HEK293T (cell line): ENCODE measurements at regions not wholly inside any gene's neighbourhood (a gene's known extent, or its start where the extent isn't known, plus 50 kb on each side); places are given as distances from the start of the nearest gene placed in this dataset.

ENCODE experiments used
- ARNT ChIP-seq: fragments of 450-650 bp; IDR thresholded peaks from 2 replicates; pipeline ENCODE4 v1.6.1; 2017; ENCODE audit warnings: mild to moderate bottlenecking
- BHLHE40 ChIP-seq: fragments of 450-650 bp; IDR thresholded peaks from 2 replicates; pipeline ENCODE4 v1.6.1; 2016; ENCODE audit warnings: mild to moderate bottlenecking, moderate library complexity, borderline replicate concordance
- CTBP1 ChIP-seq: fragments of 450-650 bp; IDR thresholded peaks from 2 replicates; pipeline ENCODE4 v1.6.1; 2016; ENCODE audit warnings: borderline replicate concordance
- ELF4 ChIP-seq: fragments of 450-650 bp; IDR thresholded peaks from 2 replicates; pipeline ENCODE4 v1.6.1; 2017; ENCODE audit warnings: antibody characterized with exemption
- FOXA1 ChIP-seq: fragments of 450-650 bp; IDR thresholded peaks from 2 replicates; pipeline ENCODE4 v1.6.1; 2016; ENCODE audit warnings: mild to moderate bottlenecking
- FOXK2 ChIP-seq: fragments of 450-650 bp; IDR thresholded peaks from 2 replicates; pipeline ENCODE4 v1.6.1; 2016; ENCODE audit warnings: mild to moderate bottlenecking
- HDGF ChIP-seq: fragments of 450-650 bp; IDR thresholded peaks from 2 replicates; pipeline ENCODE4 v1.6.1; 2017; ENCODE audit warnings: antibody characterized with exemption, borderline replicate concordance
- NFRKB ChIP-seq: fragments of 450-650 bp; IDR thresholded peaks from 2 replicates; pipeline ENCODE4 v1.6.1; 2016; ENCODE audit warnings: mild to moderate bottlenecking, moderate library complexity
- SP1 ChIP-seq: fragments of 450-650 bp; IDR thresholded peaks from 2 replicates; pipeline ENCODE4 v1.6.1; 2017
- SUZ12 ChIP-seq: fragments of 450-650 bp; IDR thresholded peaks from 2 replicates; pipeline ENCODE4 v1.6.1; 2016; ENCODE audit warnings: mild to moderate bottlenecking
- TARDBP ChIP-seq: fragments of 450-650 bp; IDR thresholded peaks from 2 replicates; pipeline ENCODE4 v1.6.1; 2016

- TF ChIP-seq ELF4 (no peak), BHLHE40 (no peak), NFRKB (no peak), TARDBP (no peak), SUZ12 (no peak), CTBP1 (no peak), SP1 (no peak), HDGF (no peak), FOXA1 (no peak), ARNT (no peak), FOXK2 (no peak)
Measured at GRCh38 chr5:176155922-176156359, 82.3 kb upstream of the SIMC1 start.
